ENCODE measurements at regions not wholly inside any gene's neighbourhood (a gene's known extent, or its start where the extent isn't known, plus 50 kb on each side); places are given as distances from the start of the nearest gene placed in this dataset.
"Not testable (repeated sequence)": the region's sequence is repeated elsewhere in the genome, so short reads cannot be mapped to it uniquely, and the experiment has no call there.

- no peak overlapping the region for H3K27ac ChIP-seq
- TF ChIP-seq CTCF (IDR thresholded peaks at IDR 0.05) (no peak), ZFX (IDR thresholded peaks at IDR 0.05; ENCODE audit: borderline replicate concordance) (no peak)
Measured at GRCh38 chr10:22158426-22158825, 59.4 kb downstream of the EBLN1 start.

- no peak overlapping the region for H3K27ac ChIP-seq
- TF ChIP-seq CTCF (IDR thresholded peaks at IDR 0.05), result no peak
- TF ChIP-seq ZFX (IDR thresholded peaks at IDR 0.05; ENCODE audit: borderline replicate concordance), result no peak
Measured at GRCh38 chr10:22156750-22157149, 61.1 kb downstream of the EBLN1 start.

GRCh38 chr10:22152403-22152802 is 65.4 kb downstream of the EBLN1 start:
- TF ChIP-seq CTCF (IDR thresholded peaks at IDR 0.05) (no peak), ZFX (IDR thresholded peaks at IDR 0.05; ENCODE audit: borderline replicate concordance) (no peak)
- no peak overlapping the region for H3K27ac ChIP-seq

- no peak overlapping the region for H3K27ac ChIP-seq
- no peak for TF ChIP-seq ZFX (IDR thresholded peaks at IDR 0.05; ENCODE audit: borderline replicate concordance)
- no peak for TF ChIP-seq CTCF (IDR thresholded peaks at IDR 0.05)
Measured at GRCh38 chr10:22150842-22151241, 67.0 kb downstream of the EBLN1 start.

GRCh38 chr10:22148961-22149360 is 68.9 kb downstream of the EBLN1 start:
- H3K27ac ChIP-seq, result no peak overlapping the region
- TF ChIP-seq ZFX (IDR thresholded peaks at IDR 0.05; ENCODE audit: borderline replicate concordance) (no peak), CTCF (IDR thresholded peaks at IDR 0.05) (no peak)

- not testable (repeated sequence) for H3K27ac ChIP-seq
Measured at GRCh38 chr10:22145873-22146272, 71.9 kb downstream of the EBLN1 start.

GRCh38 chr10:22137542-22137941 is 80.3 kb downstream of the EBLN1 start:
- no peak overlapping the region for H3K27ac ChIP-seq
- TF ChIP-seq CTCF (IDR thresholded peaks at IDR 0.05) (no peak), ZFX (IDR thresholded peaks at IDR 0.05; ENCODE audit: borderline replicate concordance) (no peak)

GRCh38 chr10:22135591-22135990 is 82.2 kb downstream of the EBLN1 start:
- H3K27ac ChIP-seq, result no peak overlapping the region
- TF ChIP-seq CTCF (IDR thresholded peaks at IDR 0.05), result no peak
- TF ChIP-seq ZFX (IDR thresholded peaks at IDR 0.05; ENCODE audit: borderline replicate concordance), result no peak
